IMR-90 (cell line): ENCODE measurements at regions not wholly inside any gene's neighbourhood (a gene's known extent, or its start where the extent isn't known, plus 50 kb on each side); places are given as distances from the start of the nearest gene placed in this dataset.

ENCODE experiments used
- ATAC-seq: fragments of 200-7000 bp; cut with Tn5 transposase; 2 replicates; pipeline ENCODE4 v1.9.1; 2020; ENCODE audit warnings: low read depth, mild to moderate bottlenecking, moderate library complexity
- BruUV-seq: library from RNA; stranded (reverse); fragments of 400-500 nt; replicated peaks from 2 replicates; lab custom pipeline; 2021; lab: Mats Ljungman, UMichigan
- CTCF ChIA-PET: fragments of 300-600 bp; formaldehyde crosslinking; extraction: SDS; loops from one replicate; lab custom pipeline; 2021; ENCODE audit warnings: antibody characterized with exemption; lab: Yijun Ruan, JAX
- POLR2A ChIA-PET: fragments of 300-600 bp; sonication (Branson Sonifier 250); formaldehyde crosslinking; loops from one replicate; lab custom pipeline; 2022; ENCODE audit warnings: antibody characterized with exemption; ENCODE audit not compliant: unreplicated experiment; lab: Charles Lee
- DNase-seq: peaks from one replicate; pipeline ENCODE4 v3.0.0; 2013
- H2AFZ ChIP-seq: replicated peaks from 2 replicates; pipeline ENCODE3; 2013; ENCODE audit warnings: low read length, mild to moderate bottlenecking; ENCODE audit not compliant: poor library complexity
- H2AK5ac ChIP-seq: 2 replicates; pipeline ENCODE4 v1.6.1; 2013; ENCODE audit warnings: low read depth, low read length, inconsistent platforms
- H2AK9ac ChIP-seq: replicated peaks from 2 replicates; pipeline ENCODE3; 2013; ENCODE audit warnings: mild to moderate bottlenecking, low read depth, low read length, moderate library complexity; ENCODE audit not compliant: poor library complexity
- H2BK120ac ChIP-seq: 2 replicates; pipeline ENCODE4 v1.6.1; 2013; ENCODE audit warnings: low read depth, low read length, inconsistent platforms
- H2BK15ac ChIP-seq: 3 replicates; pipeline ENCODE4 v1.6.1; 2013; ENCODE audit warnings: low read depth, low read length, inconsistent platforms
- H2BK20ac ChIP-seq: 2 replicates; pipeline ENCODE4 v1.6.1; 2013; ENCODE audit warnings: low read depth, mild to moderate bottlenecking, inconsistent platforms, low read length, moderate library complexity
- H2BK5ac ChIP-seq: 2 replicates; pipeline ENCODE4 v1.6.1; 2013; ENCODE audit warnings: mild to moderate bottlenecking, low read depth, low read length, inconsistent platforms; ENCODE audit not compliant: poor library complexity, severe bottlenecking
- H3K14ac ChIP-seq: replicated peaks from 2 replicates; pipeline ENCODE4 v1.6.1; 2013; ENCODE audit warnings: low read depth, low read length, inconsistent platforms
- H3K18ac ChIP-seq: 2 replicates; pipeline ENCODE4 v1.6.1; 2013; ENCODE audit warnings: low read depth, low read length, control low read depth
- H3K23ac ChIP-seq: 2 replicates; pipeline ENCODE4 v1.6.1; 2013; ENCODE audit warnings: low read depth, low read length, inconsistent platforms
- H3K27ac ChIP-seq: 2 replicates; pipeline ENCODE4 v1.5.1; 2013; ENCODE audit warnings: mild to moderate bottlenecking, control low read depth, low read length; ENCODE audit not compliant: insufficient read depth
- H3K27me3 ChIP-seq: 2 replicates; pipeline ENCODE4 v1.6.1; 2013; ENCODE audit warnings: low read length; ENCODE audit not compliant: control insufficient read depth, insufficient read depth
- H3K36me3 ChIP-seq: 2 replicates; pipeline ENCODE4 v1.6.1; 2013; ENCODE audit warnings: low read length, mixed read lengths; ENCODE audit not compliant: control insufficient read depth, insufficient read depth
- H3K4ac ChIP-seq: 2 replicates; pipeline ENCODE4 v1.6.1; 2013; ENCODE audit warnings: low read depth, low read length, inconsistent platforms
- H3K4me1 ChIP-seq: 2 replicates; pipeline ENCODE4 v1.6.1; 2013; ENCODE audit warnings: low read length, mixed read lengths; ENCODE audit not compliant: control insufficient read depth, insufficient read depth
- H3K4me2 ChIP-seq: 2 replicates; pipeline ENCODE4 v1.6.1; 2013; ENCODE audit warnings: low read depth, mild to moderate bottlenecking, control low read depth, low read length, moderate library complexity
- H3K4me3 ChIP-seq: 2 replicates; pipeline ENCODE4 v1.5.1; 2013; ENCODE audit warnings: low read depth, mild to moderate bottlenecking, control low read depth, low read length, moderate library complexity; ENCODE audit not compliant: insufficient read depth
- H3K56ac ChIP-seq: 2 replicates; pipeline ENCODE4 v1.6.1; 2013; ENCODE audit warnings: low read length, inconsistent platforms; ENCODE audit not compliant: insufficient read depth; ENCODE audit errors: extremely low read depth
- H3K79me1 ChIP-seq, 2 experiments: 2 replicates each; pipeline ENCODE4 v1.6.1; 2013; ENCODE audit warnings: low read length in 2 of 2, inconsistent platforms in 1 of 2, low read depth in 1 of 2
- H3K9ac ChIP-seq: 2 replicates; pipeline ENCODE4 v1.6.1; 2013; ENCODE audit warnings: low read depth, low read length, control low read depth
- H3K9me1 ChIP-seq: 2 replicates; pipeline ENCODE4 v1.6.1; 2013; ENCODE audit warnings: low read length, inconsistent platforms; ENCODE audit not compliant: insufficient read depth
- H3K9me3 ChIP-seq: 2 replicates; pipeline ENCODE4 v1.6.1; 2013; ENCODE audit warnings: low read length; ENCODE audit not compliant: control insufficient read depth, insufficient read depth
- H4K20me1 ChIP-seq: 2 replicates; pipeline ENCODE4 v1.6.1; 2013; ENCODE audit warnings: low read length, inconsistent platforms; ENCODE audit not compliant: insufficient read depth
- H4K5ac ChIP-seq: 2 replicates; pipeline ENCODE4 v1.6.1; 2013; ENCODE audit warnings: mild to moderate bottlenecking, low read depth, low read length, control low read depth
- H4K8ac ChIP-seq, 2 experiments: 2 replicates each; pipeline ENCODE4 v1.6.1; 2013; ENCODE audit warnings: low read depth in 2 of 2, low read length in 2 of 2, control low read depth in 1 of 2, inconsistent platforms in 1 of 2
- H4K91ac ChIP-seq: 2 replicates; pipeline ENCODE4 v1.6.1; 2013; ENCODE audit warnings: low read depth, low read length, inconsistent platforms; ENCODE audit not compliant: insufficient read depth
- BHLHE40 ChIP-seq: fragments of 150-350 bp; IDR thresholded peaks from 2 replicates; pipeline ENCODE4 v1.6.1; 2016; ENCODE audit warnings: mild to moderate bottlenecking, low read depth, low read length
- CEBPB ChIP-seq: IDR thresholded peaks from 2 replicates; pipeline ENCODE4 v1.6.1; 2012; ENCODE audit warnings: low read depth, low read length, improper control_type of control experiment
- FOS ChIP-seq: fragments of 150-350 bp; IDR thresholded peaks from 2 replicates; pipeline ENCODE4 v1.6.1; 2016; ENCODE audit warnings: low read depth, low read length
- MAFK ChIP-seq: IDR thresholded peaks from 2 replicates; pipeline ENCODE4 v1.6.1; 2012; ENCODE audit warnings: low read depth, low read length, improper control_type of control experiment
- RCOR1 ChIP-seq: IDR thresholded peaks from 2 replicates; pipeline ENCODE4 v1.6.1; 2012; ENCODE audit warnings: mild to moderate bottlenecking, low read length, improper control_type of control experiment; ENCODE audit not compliant: insufficient replicate concordance
- WGBS, 2 experiments: methylation state at CpG; one replicate each; pipeline versions ENCODE4 v1.1.5 to v1.1.7; 2013; ENCODE audit warnings: missing lambda C conversion rate in 2 of 2; ENCODE audit not compliant: insufficient read length in 1 of 2; ENCODE audit errors: extremely low coverage in 2 of 2; 5-methylcytosine and 5-hydroxymethylcytosine counted together
- dilution Hi-C: fragments of 300-500 bp; cut with HindIII; formaldehyde crosslinking; loops from one replicate; pipeline ENCODE4 v1.14.3; 2018; ENCODE audit warnings: low sequenced_read_pairs; ENCODE audit not compliant: unreplicated experiment
- in situ Hi-C: fragments of 300-500 bp; cut with MboI; formaldehyde crosslinking; loops from 3 replicates; pipeline ENCODE4 v1.14.3; 2019; ENCODE audit warnings: low sequenced_read_pairs, inconsistent platforms, mixed read lengths
- intact Hi-C: fragments of 100-400 bp; cut with micrococcal nuclease; formaldehyde crosslinking; loops from 2 replicates; pipeline ENCODE4 v1.10.0; 2022
- TF ChIP-seq, protein P1 (sequence below): fragments of 150-350 bp; IDR thresholded peaks from 2 replicates; pipeline ENCODE4 v1.6.1; 2017; ENCODE audit warnings: mild to moderate bottlenecking, antibody characterized with exemption, low read length, low read depth
- TF ChIP-seq, protein P2 (sequence below): fragments of 150-350 bp; IDR thresholded peaks from 2 replicates; pipeline ENCODE4 v1.6.1; 2016; ENCODE audit warnings: low read depth, mild to moderate bottlenecking, low read length, moderate library complexity, borderline replicate concordance
- TF ChIP-seq, protein P3 (sequence below): conservative IDR thresholded peaks from 2 replicates; pipeline ENCODE4 v1.5.1; 2012; ENCODE audit warnings: mild to moderate bottlenecking, low read depth, low read length, improper control_type of control experiment

GRCh38 chr2:37871456-37872191 is 53.5 kb upstream of the RMDN2 start:
- no TSS peak for BruUV-seq
- peak overlapping the region; percentile 58; the same call in 1 of the 2 replicates for H3K18ac ChIP-seq
- peak overlapping the region; percentile 37; the same call in 1 of the 2 replicates for H3K4me2 ChIP-seq
- peak overlapping the region; percentile 36 for H2BK5ac ChIP-seq
- peak overlapping the region; percentile 88 for H2BK120ac ChIP-seq
- H3K9me1 ChIP-seq = peaks cover 20% of the 10 kb centered on the region
- WGBS, 2 experiments = 0% methylated on average over 1 of the region's 7 CpGs; no CpG with 5 or more reads in 1 of the 2 experiments
- no peaks in the 10 kb centered on the region for H3K27me3 ChIP-seq
- peak overlapping the region; percentile 95 for H2AK5ac ChIP-seq
- H3K56ac ChIP-seq = no peak overlapping the region
- no peaks in the 10 kb centered on the region for H3K9me3 ChIP-seq
- peak; percentile 72 for ATAC-seq
- no peak overlapping the region for H3K27ac ChIP-seq
- H4K20me1 ChIP-seq = no peaks in the 10 kb centered on the region
- in situ Hi-C loops (no loop called here), intact Hi-C loops (no loop called here), dilution Hi-C loops (no loop called here)
- H2AK9ac ChIP-seq = no peak overlapping the region
- ChIA-PET CTCF (interaction anchor here (0.6 to 1.5 kb wide), 4 partner anchors 21 to 476 kb away, joined by 3 to 6 read pairs (median 6); no protein-coding TSS in a partner anchor), POLR2A (interaction anchor here (0.5 to 0.7 kb wide), 3 partner anchors 89 to 279 kb away, joined by 3 to 11 read pairs (median 4); no protein-coding TSS in a partner anchor)
- no peak overlapping the region for H3K4me3 ChIP-seq
- no peak overlapping the region for H3K9ac ChIP-seq
- H3K36me3 ChIP-seq = no peaks in the 10 kb centered on the region
- H4K8ac ChIP-seq = peak overlapping the region; percentile 48 to 72; a peak in 2 of 4 replicates
- no peaks in the 10 kb centered on the region for H3K79me1 ChIP-seq
- no peak overlapping the region for H4K5ac ChIP-seq
- peak overlapping the region; percentile 75; the same call in 1 of the 2 replicates for H2BK20ac ChIP-seq
- peak overlapping the region; percentile 73 for H3K4ac ChIP-seq
- H2AFZ ChIP-seq = no peak overlapping the region
- TF ChIP-seq, protein P1, sequence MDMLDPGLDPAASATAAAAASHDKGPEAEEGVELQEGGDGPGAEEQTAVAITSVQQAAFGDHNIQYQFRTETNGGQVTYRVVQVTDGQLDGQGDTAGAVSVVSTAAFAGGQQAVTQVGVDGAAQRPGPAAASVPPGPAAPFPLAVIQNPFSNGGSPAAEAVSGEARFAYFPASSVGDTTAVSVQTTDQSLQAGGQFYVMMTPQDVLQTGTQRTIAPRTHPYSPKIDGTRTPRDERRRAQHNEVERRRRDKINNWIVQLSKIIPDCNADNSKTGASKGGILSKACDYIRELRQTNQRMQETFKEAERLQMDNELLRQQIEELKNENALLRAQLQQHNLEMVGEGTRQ = no peak
- TF ChIP-seq, protein P2, sequence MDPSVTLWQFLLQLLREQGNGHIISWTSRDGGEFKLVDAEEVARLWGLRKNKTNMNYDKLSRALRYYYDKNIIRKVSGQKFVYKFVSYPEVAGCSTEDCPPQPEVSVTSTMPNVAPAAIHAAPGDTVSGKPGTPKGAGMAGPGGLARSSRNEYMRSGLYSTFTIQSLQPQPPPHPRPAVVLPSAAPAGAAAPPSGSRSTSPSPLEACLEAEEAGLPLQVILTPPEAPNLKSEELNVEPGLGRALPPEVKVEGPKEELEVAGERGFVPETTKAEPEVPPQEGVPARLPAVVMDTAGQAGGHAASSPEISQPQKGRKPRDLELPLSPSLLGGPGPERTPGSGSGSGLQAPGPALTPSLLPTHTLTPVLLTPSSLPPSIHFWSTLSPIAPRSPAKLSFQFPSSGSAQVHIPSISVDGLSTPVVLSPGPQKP = no peak
- peak; percentile 40; the same call in 1 of the 2 replicates for TF ChIP-seq FOS
- peak; percentile 93 for TF ChIP-seq CEBPB
- TF ChIP-seq, protein P3, sequence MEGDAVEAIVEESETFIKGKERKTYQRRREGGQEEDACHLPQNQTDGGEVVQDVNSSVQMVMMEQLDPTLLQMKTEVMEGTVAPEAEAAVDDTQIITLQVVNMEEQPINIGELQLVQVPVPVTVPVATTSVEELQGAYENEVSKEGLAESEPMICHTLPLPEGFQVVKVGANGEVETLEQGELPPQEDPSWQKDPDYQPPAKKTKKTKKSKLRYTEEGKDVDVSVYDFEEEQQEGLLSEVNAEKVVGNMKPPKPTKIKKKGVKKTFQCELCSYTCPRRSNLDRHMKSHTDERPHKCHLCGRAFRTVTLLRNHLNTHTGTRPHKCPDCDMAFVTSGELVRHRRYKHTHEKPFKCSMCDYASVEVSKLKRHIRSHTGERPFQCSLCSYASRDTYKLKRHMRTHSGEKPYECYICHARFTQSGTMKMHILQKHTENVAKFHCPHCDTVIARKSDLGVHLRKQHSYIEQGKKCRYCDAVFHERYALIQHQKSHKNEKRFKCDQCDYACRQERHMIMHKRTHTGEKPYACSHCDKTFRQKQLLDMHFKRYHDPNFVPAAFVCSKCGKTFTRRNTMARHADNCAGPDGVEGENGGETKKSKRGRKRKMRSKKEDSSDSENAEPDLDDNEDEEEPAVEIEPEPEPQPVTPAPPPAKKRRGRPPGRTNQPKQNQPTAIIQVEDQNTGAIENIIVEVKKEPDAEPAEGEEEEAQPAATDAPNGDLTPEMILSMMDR = no peak
- peak; percentile 33; the same call in 1 of the 2 replicates for TF ChIP-seq BHLHE40
- TF ChIP-seq RCOR1 = no peak
- TF ChIP-seq MAFK = peak; percentile 72
- peak overlapping the region; percentile 64 for H4K91ac ChIP-seq
- H3K4me1 ChIP-seq = peaks cover 16% of the 10 kb centered on the region
- H3K23ac ChIP-seq = peak overlapping the region; percentile 59; the same call in 1 of the 2 replicates
- H2BK15ac ChIP-seq = peak overlapping the region; percentile 10; the same call in 2 of the 3 replicates
- H3K14ac ChIP-seq = peak overlapping the region; percentile 81
- DNase-seq = peak; percentile 81
